ENCODE measurements at regions not wholly inside any gene's neighbourhood (a gene's known extent, or its start where the extent isn't known, plus 50 kb on each side); places are given as distances from the start of the nearest gene placed in this dataset.

GRCh38 chr11:92882828-92883611 is 86.4 kb upstream of the MTNR1B start:
- H2AFZ ChIP-seq (ENCODE audit: low read depth, low read length, severe bottlenecking), result no peak overlapping the region
- H3K27me3 ChIP-seq (ENCODE audit: low read length), result no peaks in the 10 kb centered on the region
- H3K4me2 ChIP-seq (ENCODE audit: low read depth, low read length, poor library complexity, severe bottlenecking), result no peak overlapping the region
- H3K27ac ChIP-seq (ENCODE audit: low read depth, low read length), result no peak overlapping the region
- no peak overlapping the region for H3K4me3 ChIP-seq (ENCODE audit: insufficient read depth, low read length, poor library complexity, severe bottlenecking)
- no peaks in the 10 kb centered on the region for H3K36me3 ChIP-seq (ENCODE audit: low read length)
- no peaks in the 10 kb centered on the region for H3K79me2 ChIP-seq (ENCODE audit: insufficient read depth, low read length)
- H3K9me3 ChIP-seq (ENCODE audit: insufficient read depth, low read length), result no peaks in the 10 kb centered on the region
- H3K9ac ChIP-seq (ENCODE audit: low read length), result no peak overlapping the region
- H3K9me2 ChIP-seq (replicated peaks; ENCODE audit: insufficient read depth, low read length), result no peaks in the 10 kb centered on the region
- TF ChIP-seq, protein P1, sequence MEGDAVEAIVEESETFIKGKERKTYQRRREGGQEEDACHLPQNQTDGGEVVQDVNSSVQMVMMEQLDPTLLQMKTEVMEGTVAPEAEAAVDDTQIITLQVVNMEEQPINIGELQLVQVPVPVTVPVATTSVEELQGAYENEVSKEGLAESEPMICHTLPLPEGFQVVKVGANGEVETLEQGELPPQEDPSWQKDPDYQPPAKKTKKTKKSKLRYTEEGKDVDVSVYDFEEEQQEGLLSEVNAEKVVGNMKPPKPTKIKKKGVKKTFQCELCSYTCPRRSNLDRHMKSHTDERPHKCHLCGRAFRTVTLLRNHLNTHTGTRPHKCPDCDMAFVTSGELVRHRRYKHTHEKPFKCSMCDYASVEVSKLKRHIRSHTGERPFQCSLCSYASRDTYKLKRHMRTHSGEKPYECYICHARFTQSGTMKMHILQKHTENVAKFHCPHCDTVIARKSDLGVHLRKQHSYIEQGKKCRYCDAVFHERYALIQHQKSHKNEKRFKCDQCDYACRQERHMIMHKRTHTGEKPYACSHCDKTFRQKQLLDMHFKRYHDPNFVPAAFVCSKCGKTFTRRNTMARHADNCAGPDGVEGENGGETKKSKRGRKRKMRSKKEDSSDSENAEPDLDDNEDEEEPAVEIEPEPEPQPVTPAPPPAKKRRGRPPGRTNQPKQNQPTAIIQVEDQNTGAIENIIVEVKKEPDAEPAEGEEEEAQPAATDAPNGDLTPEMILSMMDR (IDR thresholded peaks at IDR 0.05; ENCODE audit: insufficient read depth, low read length, poor library complexity, severe bottlenecking), result no peak
- no peak for TF ChIP-seq EZH2phosphoT487 (conservative IDR thresholded peaks at IDR 0.05; ENCODE audit: low read length)
- no peaks in the 10 kb centered on the region for H3F3A ChIP-seq (ENCODE audit: insufficient read depth)
- H4K20me1 ChIP-seq (ENCODE audit: low read depth, low read length), result no peaks in the 10 kb centered on the region

DNA sequence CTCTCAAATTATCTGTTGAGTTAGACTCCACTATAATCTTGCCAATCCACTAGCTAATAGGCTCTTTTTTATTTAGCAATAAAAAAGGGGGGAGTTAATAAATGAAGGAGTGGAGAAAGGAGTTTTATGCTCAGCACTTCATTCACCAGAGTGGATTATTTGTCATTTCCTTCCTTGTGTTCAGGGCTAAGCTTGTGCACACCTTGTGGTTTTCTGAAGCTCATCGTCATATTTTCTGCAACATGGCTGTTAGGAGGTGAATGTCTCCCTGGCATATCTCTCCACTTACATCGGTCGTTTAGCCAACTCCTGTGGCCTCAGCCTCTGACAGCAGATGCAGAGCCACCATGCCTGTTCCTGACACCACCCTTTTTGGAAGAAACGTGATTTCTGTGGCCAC is 83.9 kb upstream of the MTNR1B start:
- Histone ChIP-seq H2AFZ (ENCODE audit: low read depth, low read length, severe bottlenecking) (no peak overlapping the region), H3K9me3 (ENCODE audit: insufficient read depth, low read length) (no peaks in the 10 kb centered on the region), H3K4me3 (ENCODE audit: insufficient read depth, low read length, poor library complexity, severe bottlenecking) (no peak overlapping the region), H3K9me2 (replicated peaks; ENCODE audit: insufficient read depth, low read length) (no peaks in the 10 kb centered on the region), H3K27me3 (ENCODE audit: low read length) (no peaks in the 10 kb centered on the region), H3K36me3 (ENCODE audit: low read length) (no peaks in the 10 kb centered on the region), H4K20me1 (ENCODE audit: low read depth, low read length) (no peaks in the 10 kb centered on the region), H3F3A (ENCODE audit: insufficient read depth) (no peaks in the 10 kb centered on the region), H3K9ac (ENCODE audit: low read length) (no peak overlapping the region), H3K79me2 (ENCODE audit: insufficient read depth, low read length) (no peaks in the 10 kb centered on the region), H3K4me2 (ENCODE audit: low read depth, low read length, poor library complexity, severe bottlenecking) (no peak overlapping the region), H3K27ac (ENCODE audit: low read depth, low read length) (no peak overlapping the region)
- TF ChIP-seq, protein P1 (IDR thresholded peaks at IDR 0.05; ENCODE audit: insufficient read depth, low read length, poor library complexity, severe bottlenecking), result no peak
- no peak for TF ChIP-seq EZH2phosphoT487 (conservative IDR thresholded peaks at IDR 0.05; ENCODE audit: low read length)

GRCh38 chr11:92886243-92886905 is 83.1 kb upstream of the MTNR1B start:
- Histone ChIP-seq H3K9me3 (ENCODE audit: insufficient read depth, low read length) (no peaks in the 10 kb centered on the region), H3F3A (ENCODE audit: insufficient read depth) (no peaks in the 10 kb centered on the region), H3K4me2 (ENCODE audit: low read depth, low read length, poor library complexity, severe bottlenecking) (no peak overlapping the region), H3K9ac (ENCODE audit: low read length) (no peak overlapping the region), H3K27me3 (ENCODE audit: low read length) (no peaks in the 10 kb centered on the region), H4K20me1 (ENCODE audit: low read depth, low read length) (no peaks in the 10 kb centered on the region), H3K4me3 (ENCODE audit: insufficient read depth, low read length, poor library complexity, severe bottlenecking) (no peak overlapping the region), H2AFZ (ENCODE audit: low read depth, low read length, severe bottlenecking) (no peak overlapping the region), H3K79me2 (ENCODE audit: insufficient read depth, low read length) (no peaks in the 10 kb centered on the region), H3K9me2 (replicated peaks; ENCODE audit: insufficient read depth, low read length) (no peaks in the 10 kb centered on the region), H3K27ac (ENCODE audit: low read depth, low read length) (no peak overlapping the region), H3K36me3 (ENCODE audit: low read length) (no peaks in the 10 kb centered on the region)
- no peak for TF ChIP-seq EZH2phosphoT487 (conservative IDR thresholded peaks at IDR 0.05; ENCODE audit: low read length)
- TF ChIP-seq, protein P1 (IDR thresholded peaks at IDR 0.05; ENCODE audit: insufficient read depth, low read length, poor library complexity, severe bottlenecking), result peak; percentile 45

Data from SU-DHL-6 (cell line).